ENCODE measurements at regions not wholly inside any gene's neighbourhood (a gene's known extent, or its start where the extent isn't known, plus 50 kb on each side); places are given as distances from the start of the nearest gene placed in this dataset.
A peak's percentile ranks its signal among the peaks of the same experiment; 100 is the strongest.
"Not testable (repeated sequence)": the region's sequence is repeated elsewhere in the genome, so short reads cannot be mapped to it uniquely, and the experiment has no call there.

DNA sequence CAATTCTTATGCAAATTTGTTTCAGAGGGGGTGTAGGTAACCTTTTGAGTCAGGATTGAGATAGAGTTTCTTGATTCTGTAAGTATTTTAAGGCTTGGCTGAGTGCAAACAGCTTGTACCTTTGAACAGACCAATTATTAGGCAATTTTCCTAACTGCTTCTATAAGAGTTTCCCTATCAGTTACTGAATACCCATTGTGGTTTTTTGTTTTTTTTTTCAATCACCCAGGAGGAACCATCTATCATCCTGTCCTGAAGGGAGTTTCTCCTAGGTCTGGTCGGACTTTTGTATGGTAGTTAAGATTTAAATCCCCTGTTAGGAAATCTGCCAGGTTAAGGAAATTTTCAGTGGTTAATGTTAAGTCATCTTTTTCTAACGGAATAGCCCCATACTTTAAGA is 319.4 kb upstream of the SLC39A10 start:
- no peak for DNase-seq

DNA sequence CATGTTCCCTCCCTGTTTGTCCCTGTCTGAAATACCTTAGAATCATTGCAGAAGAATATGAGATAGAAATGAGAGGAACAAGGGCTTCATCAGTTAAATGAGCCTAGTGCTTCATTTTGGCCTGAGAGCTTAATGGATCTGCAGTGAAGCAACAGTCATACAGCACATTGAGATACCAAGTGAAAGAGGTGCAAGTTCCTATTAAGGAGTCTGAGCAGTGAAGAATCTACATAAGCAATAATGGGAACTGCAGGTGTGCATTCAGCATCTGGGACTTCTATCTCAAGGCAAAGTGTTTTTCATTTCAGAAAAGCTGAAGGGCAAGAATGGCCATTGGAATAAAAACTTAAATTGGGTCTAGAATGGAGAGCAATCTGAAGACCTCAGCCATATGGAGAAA is 323.2 kb upstream of the SLC39A10 start:
- no peak for DNase-seq

DNA sequence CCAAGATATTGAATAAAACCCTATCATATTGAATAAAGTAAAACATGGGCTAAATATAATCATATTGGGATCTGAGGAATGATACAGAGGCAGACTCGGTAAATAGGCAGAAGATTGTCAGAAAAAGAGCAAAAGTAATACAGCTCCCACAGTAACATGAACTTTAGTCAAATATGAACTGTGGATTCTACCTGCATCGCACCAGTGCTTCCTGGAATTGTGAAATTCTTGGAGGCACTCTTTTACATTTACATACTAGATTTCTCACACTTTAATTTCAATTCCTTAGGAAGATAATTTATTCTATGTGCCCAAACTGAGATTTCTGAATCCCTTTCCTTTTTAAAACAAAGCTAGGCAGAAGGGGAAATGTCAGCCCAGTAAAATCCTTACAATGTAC is 325.1 kb upstream of the SLC39A10 start:
- DNase-seq, result no peak

DNA sequence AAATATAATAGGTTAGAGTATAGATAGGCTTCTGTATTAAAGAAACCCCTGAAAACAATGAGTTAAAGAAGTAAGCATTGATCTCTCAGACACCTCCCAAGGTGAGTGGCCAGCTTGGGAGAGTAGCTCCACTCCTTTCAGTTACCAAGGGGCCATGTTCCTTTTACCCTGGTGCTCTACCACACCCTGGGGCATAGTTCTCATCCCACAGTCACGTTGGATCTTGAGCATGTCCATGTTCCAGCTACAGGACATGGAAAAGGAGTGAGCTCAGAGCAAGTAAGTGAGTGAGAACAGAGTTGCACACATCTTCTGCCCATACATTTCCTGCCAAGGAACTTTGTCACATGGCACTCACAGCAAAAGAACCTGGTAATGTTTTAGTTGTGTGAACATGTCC is 325.9 kb upstream of the SLC39A10 start:
- no peak for DNase-seq

DNA sequence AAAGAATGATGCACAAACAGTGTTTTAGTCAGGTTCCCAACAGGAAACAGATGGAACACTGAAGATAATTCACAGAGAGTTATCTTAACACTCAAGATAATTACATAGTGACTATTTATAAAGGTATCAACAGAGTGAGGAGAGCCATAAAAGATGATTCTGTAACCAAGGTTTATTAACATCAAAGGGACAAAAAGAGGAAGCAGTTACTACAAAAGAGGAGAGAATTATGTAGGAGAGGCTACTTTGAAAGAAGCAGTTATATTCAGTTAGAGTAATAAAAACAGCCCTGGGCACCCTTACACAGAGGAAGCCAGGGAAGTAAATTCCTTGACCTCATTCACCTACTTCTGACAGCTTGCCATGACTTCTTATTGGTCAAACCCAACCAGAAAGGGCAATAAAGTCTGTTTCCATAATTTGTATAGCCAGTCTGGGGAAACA is 326.5 kb upstream of the SLC39A10 start:
- DNase-seq, result no peak

DNA sequence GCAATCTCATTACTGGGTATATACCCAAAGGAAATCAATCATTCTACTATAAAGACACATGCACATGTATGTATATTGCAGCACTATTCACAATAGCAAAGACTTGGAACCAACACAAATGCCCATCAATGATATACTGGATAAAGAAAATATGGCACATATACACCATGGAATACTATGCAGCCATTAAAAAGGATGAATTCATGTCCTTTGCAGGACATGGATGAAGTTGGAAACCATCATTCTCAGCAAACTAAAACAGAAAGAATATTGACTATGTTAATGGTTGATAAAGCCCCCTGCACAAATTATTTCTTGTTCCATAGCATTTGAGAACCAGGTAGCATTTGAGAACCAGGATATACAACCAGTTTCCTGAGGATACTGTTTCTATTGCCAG is 327.2 kb upstream of the SLC39A10 start:
- not testable (repeated sequence) for DNase-seq

DNA sequence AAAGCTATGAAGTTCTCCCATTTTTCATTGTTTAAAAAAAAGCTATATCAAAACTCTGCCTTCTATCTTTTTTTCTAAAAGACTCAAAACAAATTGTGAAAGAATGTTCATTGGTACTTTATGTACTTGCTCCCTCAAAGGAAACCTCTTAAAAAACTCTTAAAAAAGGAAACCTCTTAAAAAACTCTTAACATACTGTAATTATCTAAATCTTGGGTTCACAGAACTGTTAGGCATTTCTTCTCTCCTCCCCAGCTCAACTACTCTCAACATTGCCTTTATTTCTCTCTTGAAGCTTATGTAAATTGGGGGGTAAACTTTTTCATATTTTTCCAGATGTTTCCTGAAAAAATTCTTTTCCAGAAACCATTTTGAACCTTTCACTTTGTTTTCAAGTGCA is 330.5 kb upstream of the SLC39A10 start:
- DNase-seq, result no peak

DNA sequence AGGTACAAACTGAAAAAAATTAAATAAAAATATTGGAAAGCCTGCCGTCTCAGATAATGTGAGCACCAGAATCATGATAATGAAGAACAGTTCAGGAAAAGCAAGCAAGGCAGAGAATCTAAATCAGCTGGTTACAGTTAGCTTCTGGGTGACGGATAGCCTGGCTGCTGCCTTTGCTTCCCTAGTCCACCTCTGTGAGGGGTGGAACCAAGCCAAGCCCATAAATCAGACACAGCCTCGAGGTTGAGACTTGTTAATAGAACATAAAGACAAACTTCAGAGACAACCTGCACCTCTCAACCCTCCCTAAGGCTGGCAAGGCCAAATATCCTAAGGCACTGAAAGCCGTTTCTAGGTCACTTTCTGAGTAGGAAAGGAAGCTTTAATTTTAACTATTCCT is 334.7 kb upstream of the SLC39A10 start:
- DNase-seq, result peak; percentile 45

DNA sequence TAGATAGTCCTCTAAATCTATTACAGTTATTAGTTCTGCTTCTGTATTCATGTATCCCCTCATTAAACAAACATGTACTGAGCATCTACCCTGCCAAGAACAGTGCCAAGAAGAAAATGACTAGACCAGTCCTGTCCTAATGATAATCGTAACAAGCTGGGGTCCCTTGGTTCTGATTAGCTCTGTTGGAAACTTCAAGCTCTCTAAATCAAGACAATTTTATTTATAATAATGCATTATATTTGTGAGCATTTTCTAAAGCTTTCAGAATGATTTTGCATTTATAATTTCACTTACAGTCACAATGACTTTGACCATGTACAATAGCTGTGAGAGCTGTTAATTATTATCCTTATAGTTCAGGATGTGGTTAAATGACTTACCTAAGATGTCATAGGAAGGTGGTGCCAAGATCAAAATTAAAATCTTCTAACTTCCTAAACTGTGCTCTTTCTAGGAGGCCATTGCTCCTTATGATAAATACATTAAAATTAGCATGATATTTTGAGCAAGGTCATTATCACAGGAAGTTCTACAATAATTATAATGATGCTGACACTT is 336.5 kb upstream of the SLC39A10 start:
- DNase-seq, result no peak

DNA sequence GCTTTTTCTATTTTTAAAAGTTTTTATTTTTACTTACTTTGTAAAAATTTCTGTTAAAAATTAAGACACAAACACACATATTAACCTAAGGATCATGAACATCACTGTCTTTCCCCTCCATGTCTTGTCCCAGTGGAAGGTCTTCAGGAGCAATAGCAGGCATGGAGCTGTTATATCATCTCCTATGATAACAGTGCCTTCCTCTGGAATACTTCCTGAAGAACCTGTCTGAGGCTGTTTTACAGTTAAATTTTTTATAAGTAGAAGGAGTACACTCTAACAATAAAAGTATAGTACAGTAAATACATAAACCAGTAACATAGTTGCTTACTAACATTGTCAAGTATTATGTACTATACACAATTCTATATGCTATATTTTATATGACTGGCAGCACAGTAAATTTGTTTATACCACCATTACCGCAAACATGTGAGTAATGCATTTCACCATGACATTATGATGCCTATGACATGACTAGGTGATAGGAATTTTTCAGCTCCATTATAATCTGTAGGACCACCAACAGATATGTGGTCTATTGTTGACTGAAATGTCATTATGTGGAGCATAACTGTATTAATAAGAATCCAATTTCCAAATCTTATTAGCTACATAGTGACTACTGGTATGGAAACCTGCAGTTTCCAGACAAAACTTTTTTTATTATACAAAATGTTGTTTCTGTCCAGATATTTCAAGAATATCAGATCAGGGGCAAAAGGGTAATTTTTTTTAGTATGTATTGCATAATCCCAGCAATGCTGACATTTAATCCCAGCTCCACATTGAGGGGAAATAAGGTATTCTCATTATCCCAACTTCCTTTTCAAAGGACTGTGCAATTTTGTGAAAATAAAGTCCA is 337.2 kb upstream of the SLC39A10 start:
- no peak for DNase-seq

DNA sequence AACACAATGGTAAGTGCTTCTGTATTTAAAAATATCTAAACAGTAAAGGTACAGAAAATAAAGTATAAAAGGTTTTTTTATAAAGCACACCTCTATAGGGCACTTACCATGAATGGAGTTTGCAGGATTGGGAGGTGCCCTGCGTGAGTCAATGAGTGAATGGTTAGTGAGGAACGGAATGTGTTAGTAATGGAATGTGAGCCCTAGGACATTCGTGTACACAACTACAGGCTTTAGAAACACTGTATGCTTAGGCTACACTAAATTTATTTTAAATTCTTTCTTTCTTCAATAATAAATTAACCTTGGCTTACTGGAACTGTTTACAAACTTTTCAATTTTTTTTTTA is 337.9 kb upstream of the SLC39A10 start:
- DNase-seq, result no peak

DNA sequence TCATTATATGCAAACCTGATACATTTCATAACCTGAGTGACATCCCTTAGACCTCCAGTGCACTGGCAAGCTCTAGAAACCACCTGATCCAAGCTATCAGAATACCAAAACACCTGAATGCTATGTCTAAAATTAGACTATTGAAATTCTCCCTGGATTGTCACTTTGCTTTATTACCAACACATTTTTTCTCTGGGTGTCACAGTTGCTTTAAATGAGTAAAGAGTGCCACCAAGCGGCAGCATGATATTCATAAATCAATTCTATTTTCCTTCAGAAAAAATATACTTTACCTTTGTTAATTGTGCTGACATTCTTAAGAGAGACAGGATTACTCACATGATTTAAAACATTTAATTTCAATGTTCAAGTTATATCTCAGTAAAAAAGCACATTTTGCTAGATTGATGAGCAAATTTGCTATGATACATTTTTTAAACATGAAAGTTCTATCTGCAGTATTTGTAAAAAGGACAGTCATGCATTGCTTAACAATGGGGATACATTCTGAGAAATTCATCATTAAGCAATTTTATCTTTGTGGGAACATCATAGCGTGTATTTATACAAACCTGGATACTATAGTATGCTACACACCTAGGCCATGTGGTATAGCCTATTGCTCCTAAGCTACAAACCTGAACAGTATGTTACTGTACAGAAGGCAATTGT is 338.4 kb upstream of the SLC39A10 start:
- DNase-seq, result peak; percentile 81

DNA sequence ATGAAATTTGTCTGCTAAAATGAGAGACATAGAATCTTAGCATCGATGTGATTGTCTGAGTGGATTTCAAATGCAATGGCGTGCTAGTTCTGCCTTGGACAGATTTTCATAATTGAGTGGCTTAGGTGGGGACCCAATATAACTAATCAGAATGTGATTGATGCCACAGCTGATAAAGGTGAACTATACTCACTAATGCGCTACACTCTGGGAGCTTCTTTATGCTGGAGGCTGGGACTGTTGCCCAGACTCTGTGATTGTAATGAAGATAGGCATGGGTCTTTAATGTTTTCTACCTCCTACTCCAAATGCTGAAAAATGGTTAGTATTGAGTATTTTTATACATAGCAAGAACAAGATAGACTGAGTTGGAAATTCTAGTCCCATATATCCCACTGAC is 339.5 kb upstream of the SLC39A10 start:
- no peak for DNase-seq

DNA sequence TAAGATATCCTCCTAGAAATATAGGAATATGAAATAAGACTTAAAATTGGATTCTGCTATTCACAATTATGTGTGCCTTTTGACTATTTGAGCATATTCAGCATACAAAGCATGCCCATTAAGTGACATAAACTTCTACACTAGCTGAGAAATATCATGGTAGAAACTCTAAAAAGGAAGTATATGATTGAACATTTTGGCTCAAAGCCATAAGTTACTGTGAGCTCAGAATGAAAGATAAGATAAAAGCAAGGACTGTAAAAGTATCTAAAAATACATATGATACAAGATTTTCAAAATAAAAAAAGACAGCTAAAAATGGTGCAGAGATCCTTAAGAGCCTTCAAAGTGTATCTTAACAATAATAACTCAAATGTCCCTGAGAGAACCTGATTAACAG is 340.5 kb upstream of the SLC39A10 start:
- DNase-seq, result no peak

DNA sequence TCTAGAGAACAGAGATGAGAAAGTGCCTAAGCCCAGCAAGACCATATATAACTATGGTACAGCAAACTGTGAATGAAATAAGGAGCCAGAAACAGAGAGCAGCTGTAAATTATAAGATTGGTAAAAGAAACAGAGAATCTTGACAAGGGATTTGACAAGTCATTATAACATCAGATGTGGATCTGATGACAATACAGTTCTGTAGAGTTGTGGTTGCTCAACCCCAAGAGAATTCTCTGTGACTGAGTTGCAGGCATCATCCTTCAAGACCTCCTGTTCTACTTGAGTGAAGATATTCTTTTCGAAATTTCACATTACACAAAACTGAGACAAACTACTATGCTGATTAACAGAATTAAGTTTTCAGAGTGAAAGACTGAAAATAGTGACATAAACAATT is 343.1 kb upstream of the SLC39A10 start:
- DNase-seq, result no peak

DNA sequence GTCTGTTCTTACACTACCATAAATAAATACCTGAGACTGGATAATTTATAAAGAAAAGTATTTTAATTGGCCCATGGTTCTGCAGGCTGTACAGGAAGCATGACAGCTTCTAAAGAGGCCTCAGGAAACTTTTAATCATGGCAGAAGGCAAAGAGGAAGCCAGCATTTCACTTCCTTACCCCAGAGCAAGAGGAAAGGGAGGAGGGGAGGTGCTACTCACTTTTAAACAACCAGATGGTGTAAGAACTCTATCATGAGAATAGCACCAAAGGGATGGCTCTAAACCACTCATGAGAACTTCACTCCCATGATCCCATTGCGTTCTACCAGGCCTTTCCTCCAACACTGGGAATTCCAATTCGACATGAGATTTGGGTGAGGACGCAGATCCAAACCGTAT is 344.4 kb upstream of the SLC39A10 start:
- no peak for DNase-seq

DNA sequence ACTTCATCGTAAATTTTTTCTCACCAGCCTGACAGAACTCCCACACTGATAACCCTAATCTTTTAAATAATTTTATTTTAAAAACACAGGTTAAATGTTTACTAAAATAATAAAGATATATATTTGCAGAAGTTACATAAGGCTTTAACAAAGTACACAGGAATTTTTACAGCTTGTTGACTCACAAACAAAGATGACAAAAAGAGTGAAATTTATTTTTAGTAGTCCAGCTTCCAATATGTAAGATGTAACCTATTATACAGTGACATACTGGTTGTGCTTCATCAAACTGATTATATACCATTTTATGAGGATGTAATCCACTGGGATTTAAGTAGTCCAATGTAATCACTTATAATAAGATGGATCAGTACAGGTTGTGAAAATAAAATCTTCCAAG is 348.9 kb upstream of the SLC39A10 start:
- no peak for DNase-seq

DNA sequence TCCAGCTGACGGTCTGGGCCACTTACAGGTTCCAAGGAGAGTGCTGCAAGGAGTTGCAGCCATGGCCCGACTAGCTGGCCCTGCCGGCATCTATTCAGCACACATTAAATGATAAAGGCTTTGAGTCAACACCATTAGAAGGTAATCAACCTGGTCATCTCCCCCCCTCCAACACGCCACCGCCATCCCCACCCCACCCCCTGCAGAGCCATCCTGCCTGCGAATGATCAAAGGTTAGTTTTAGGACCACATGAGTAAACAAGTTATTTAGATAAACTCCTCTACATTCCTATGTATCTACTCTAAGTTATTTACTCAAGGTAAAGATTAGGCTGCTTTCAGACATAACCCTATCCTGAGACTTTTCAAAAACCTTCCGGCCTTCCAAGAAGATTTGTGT is 349.3 kb upstream of the SLC39A10 start:
- no peak for DNase-seq

DNA sequence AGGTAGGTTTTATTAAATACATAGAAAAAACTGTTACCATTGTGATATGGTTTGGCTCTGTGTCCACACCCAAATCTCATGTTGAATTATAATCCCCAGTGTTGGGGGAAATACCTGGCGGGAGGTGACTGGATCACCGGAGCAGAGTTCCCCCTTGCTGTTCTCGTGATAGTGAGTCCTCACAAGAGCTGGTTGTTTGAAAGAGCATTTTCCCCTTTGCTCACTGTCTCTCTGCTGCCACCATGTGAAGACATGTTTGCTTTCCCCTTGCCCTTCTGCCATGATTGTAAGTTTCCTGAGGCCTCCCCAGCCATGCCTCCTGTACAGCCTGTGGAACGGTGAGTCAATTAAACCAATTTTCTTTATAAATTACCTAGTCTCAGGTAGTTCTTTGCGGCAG is 352.7 kb upstream of the SLC39A10 start:
- no peak for DNase-seq

DNA sequence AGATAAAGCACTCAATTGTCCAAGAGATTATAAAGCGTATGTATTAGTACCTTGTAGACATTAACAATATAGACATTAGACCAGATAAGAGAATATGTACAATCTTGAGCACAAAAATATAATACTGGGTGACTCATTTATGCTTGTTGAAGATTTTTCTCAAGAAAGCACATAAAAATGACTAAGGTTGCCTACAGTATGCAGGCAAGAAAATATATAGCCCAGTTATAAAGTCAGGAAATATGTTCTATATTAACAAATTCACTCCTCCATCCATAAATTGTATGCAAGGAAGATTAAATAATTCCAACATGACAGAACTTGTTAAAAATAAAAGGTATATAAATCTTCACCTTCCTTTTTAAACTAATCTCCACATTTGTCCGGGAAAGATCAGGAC is 356.4 kb upstream of the SLC39A10 start:
- no peak for DNase-seq

DNA sequence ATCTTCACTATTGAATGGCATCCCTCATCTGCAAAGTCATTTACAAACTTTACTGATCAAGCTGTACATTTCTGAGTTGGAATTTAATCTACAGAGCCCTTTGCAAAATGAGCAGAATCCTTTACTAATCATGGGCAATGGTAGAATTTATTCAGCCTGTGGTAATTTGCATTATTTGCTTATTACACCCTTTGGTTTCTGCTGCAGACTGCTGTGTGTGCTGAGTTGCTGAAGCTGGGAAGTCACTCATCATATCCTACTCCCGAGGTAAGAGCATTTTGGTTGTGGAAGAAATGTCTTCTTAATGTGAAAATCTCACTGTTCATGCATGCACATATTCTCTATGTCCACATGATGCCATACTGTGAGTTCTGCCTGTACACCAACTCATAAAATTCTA is 357.4 kb upstream of the SLC39A10 start:
- no peak for DNase-seq

DNA sequence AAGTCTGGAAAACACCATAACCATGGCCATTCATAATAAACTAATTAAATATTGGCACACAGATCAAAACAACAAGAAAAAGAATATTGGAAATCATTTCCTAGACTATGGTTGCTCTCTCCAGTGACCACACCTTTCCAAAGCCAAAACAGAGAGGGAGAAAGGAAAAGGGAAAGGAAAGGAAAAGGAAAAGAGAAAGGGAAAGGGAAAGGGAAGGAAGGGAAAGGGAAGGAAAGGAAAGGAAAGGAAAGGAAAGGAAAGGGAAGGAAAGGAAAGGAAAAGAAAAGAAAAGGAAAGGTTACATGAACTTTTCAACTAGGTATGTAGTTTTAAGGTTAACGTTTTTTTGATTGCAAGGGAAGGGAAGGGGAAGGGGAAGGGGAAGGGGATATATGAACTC is 360.5 kb upstream of the SLC39A10 start:
- DNase-seq, result no peak

DNA sequence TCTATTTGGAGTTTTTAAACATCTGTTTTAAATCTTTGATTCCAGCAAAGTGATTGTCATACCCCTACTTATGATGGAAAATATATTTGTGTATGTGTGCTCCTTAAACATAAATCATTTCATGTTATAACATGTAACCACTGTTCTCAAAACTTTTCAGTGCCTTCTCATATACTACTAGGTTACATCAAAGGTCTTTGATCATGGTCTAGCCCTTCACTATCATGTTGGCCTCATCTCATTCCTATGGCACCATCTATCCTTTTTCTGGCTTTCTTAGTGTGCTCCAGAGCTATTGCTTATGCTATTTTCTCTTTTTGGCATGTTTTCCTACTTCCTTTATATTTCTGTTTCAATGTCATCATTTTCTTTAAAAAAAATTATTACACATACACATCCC is 367.9 kb upstream of the SLC39A10 start:
- no peak for DNase-seq

DNA sequence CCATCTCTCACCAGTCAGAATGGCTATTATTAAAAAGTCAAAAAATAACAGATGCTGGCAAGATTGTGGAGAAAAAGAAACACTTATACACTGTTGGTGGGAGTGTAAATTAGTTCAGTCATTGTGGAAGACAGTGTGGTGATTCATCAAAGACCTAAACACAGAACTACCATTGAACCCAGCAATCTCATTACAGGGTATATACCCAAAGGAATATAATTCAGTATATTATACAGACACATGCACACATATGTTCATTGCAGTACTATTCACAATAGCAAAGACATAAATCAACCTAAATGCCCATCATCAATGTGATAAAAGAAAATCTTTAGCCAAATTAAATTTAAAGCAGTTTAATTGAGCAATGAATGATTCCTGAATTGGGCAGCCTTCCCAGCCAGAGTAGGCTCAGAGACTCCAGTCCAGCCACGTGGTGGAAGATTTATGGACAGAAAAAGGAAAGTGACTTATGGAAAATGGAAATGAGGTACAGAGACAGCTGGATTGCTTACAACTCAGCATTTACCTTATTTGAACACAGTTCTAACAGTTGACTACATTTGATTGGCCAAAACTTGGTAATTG is 377.1 kb upstream of the SLC39A10 start:
- DNase-seq, result no peak
